Stimulated activated naive CD8-positive, alpha-beta T cell treated with anti-CD3 and anti-CD28 coated beads, Interleukin-15, Interleukin-2, amounts not matched to agents 100 U/mL and 50 U/mL, for 24 hours (primary cell): ENCODE measurements at regions not wholly inside any gene's neighbourhood (a gene's known extent, or its start where the extent isn't known, plus 50 kb on each side); places are given as distances from the start of the nearest gene placed in this dataset.
"Not testable (repeated sequence)": the region's sequence is repeated elsewhere in the genome, so short reads cannot be mapped to it uniquely, and the experiment has no call there.

Source experiments
- ATAC-seq: fragments of 150-1000 bp; cut with Tn5 transposase; one replicate; pipeline ENCODE4 v1.10.0; 2021
- DNase-seq: peaks from one replicate; pipeline ENCODE4 v3.0.0; 2021

DNA sequence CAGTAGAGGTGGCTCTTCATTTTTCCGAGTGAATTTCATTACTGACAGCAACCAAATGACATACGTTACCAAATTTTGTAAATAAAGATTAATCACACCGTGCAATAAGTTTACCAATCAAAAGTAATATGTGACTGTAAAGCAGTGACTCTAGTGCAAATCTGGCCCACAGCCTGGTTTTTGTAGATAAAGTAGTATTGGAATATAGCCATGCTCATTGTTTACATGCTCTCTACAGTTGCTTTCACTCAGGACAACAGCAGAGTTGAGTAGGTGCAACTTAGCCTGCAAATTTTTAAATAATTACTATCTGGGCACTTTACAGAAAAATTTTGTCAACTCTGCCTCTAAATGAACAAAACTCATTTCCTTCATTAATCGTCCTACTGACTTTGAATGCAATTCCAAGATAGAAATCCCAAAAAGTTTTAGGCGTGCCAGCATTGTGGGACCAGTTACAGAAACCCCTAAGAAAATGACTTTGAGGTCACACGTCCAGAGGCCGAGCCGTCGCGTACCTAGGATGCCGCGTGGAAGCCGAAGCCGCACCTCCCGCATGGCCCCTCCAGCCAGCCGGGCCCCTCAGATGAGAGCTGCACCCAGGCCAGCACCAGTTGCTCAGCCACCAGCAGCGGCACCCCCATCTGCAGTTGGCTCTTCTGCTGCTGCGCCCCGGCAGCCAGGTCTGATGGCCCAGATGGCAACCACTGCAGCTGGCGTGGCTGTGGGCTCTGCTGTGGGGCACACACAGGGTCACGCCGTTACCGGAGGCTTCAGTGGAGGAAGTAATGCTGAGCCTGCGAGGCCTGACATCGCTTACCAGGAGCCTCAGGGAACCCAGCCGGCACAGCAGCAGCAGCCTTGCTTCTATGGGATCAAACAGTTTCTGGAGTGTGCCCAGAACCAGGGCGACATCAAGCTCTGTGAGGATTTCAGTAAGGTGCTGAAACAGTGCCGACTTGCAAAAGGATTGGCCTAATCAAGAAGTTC, 180.7 kb upstream of the TLE4 start:
- ATAC-seq = no peak
- DNase-seq = no peak

DNA sequence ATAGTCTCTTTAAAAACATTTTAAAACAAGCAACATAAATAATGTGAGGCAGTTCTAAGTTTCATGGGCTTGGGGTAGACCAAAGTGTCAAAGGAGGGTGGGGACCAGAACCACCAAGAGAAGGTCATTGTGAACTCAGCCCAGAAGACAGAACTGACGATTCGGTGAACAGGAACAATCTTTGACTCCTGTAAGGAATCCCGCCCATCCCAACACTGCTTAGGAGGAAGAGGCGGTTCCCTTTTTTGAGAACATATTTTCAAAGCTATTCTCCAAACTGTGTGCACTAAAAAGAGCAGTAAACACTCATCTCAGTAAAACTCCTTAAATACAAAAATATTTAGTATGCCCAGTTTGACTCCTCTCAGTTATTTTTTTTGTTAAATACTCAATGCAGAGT, 176.5 kb upstream of the TLE4 start:
- DNase-seq (no peak), ATAC-seq (no peak)

GRCh38 chr9:79395755-79396154, 176.0 kb upstream of the TLE4 start:
- no peak for DNase-seq
- ATAC-seq = no peak

DNA sequence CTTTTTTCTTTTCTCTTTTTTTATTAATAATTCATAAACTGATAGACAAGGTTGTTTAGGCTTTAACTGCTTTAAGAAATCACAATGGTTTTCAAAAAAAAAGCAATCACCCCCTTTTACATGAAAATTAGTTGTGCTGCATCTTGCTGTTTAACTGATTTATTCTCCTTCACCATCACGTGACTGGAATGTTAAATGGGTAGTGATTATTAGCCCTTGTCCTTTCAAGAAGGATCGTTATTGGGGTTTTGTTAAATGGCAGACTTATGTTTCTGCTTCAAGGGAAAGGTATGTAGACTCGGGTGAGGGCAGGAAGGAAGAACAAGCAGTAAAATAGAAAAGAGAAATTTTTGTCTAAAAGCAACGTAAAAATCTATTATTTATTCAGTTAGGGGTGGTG, 175.6 kb upstream of the TLE4 start:
- DNase-seq = no peak
- ATAC-seq = no peak

DNA sequence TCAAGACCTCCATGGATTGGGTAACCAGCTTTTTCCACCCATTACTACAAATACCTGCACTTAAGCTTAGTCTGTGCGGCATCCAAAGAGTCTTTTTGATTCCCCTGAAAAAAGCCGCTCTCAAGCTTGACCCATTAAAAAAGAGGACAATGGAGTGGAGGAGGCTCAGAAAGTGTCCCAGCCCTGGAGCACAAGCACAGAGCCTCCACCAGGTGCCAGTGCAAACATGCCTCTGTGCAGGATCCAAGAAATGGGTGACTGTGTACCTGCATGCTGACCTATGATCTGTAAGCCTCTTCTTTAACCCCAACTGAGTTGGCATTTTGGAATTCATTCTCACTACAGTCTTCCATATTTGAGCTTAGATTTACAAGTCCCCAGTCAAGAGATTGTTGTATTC, 168.3 kb upstream of the TLE4 start:
- DNase-seq = peak; percentile 5
- no peak for ATAC-seq

DNA sequence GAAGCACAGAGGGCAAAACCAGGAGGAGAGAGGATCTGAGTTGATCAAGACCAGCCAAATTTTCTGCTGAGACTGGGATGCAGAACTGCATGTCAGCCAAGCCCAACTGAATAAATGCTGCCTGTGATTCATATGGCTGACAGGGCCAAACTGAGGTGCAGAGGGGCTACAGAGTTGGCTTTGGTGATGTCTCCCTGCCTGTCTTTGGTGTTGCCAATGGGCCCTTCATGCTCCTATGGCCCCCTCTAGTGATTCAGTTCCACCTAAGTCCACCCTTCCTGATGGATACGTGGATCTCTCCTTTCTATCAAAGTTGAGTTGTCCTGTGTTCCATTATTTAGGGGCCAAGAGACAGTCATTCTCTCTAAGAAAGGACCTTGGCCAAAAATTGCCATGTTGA, 163.6 kb upstream of the TLE4 start:
- no peak for DNase-seq
- no peak for ATAC-seq

DNA sequence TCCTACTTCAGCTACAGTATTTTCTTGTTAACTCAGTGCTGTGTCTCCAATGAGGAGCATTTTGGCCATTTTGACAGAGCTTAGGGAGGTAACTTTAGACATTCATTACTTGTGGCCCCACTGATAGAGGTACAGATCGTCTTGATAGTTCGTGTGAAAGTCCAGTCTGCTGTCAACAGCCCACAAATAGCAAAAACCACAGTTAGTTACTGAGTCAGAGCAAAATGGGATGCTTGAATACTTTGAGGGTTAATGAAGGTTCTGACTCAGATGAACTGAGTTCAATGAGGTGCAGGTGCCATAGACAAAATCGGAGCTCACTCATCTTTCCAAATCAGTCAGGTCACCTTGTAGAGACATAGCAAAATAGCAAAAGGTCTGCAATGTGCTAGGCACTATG, 163.1 kb upstream of the TLE4 start:
- ATAC-seq (no peak), DNase-seq (no peak)

- ATAC-seq (no peak), DNase-seq (no peak)
Measured at GRCh38 chr9:79409182-79409823, 162.5 kb upstream of the TLE4 start.

DNA sequence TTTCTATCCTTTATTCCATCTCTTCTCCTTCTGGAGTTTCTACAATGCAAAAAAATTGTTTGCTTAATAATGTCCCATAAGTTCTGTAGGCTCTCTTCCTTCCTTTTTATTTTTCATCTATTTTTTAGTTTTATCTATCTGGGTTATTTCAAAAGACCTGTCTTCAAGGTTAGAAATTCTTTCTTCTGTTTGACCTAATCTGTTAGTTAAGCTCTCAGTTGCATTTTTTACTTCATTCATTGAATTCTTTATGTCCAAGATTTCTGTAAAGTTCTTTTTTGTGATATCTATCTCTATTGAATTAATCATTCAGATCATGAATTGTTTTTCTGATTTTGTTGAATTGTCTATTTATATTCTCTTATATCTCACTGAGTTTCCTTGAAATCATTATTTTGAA, 145.9 kb upstream of the TLE4 start:
- DNase-seq (no peak), ATAC-seq (no peak)

GRCh38 chr9:79428422-79428821, 143.3 kb upstream of the TLE4 start:
- ATAC-seq (no peak), DNase-seq (no peak)

GRCh38 chr9:79430619-79431018, 141.1 kb upstream of the TLE4 start:
- ATAC-seq (no peak), DNase-seq (no peak)

DNA sequence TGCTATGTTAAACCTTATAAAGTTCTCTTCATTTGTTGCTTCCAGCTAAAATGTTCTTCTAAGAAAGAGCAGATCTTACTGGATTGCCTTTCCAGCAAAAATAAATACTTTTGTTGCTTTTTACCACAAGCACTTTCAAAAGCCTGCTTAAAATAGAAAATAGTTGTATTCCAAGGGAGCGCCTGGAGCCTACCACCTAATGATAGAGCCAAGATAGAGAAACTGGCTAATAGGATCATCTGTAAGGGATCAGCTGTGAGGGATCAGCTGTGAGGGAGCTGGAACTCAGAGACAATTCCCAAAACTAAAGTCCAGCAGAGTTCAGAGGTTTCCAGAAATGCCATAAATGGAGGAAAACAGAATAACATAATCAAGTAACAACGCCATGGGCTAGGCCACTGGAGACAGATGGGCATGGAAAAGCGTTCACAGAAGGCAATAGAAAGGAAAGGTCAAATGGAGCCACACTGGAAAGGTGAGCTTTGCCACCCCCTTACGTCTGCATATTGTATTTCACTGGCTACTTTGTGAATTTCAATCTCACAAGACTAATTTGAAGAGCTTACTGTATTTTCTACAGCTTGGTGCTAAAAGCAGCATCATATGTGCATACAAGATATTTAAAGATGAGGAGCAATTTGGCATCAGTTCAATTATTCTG, 140.6 kb upstream of the TLE4 start:
- no peak for DNase-seq

DNA sequence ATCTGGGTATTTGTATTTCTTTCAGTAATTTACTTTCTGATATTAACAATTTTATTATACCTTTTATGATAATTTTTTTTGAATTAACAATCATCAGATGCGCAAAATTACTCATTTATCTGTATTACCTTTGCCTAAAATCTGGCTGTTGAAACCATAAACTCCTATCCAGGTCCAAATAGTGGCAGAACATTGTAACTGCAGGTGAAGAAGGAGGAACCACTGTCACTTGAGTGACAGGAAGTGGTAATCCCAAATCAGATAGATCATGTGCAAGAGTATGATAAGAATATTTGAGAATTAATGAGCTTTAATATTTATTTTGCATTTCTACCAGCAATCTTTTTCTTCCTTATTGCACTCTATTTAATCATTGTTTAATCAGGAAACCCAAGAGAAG, 139.3 kb upstream of the TLE4 start:
- DNase-seq (no peak), ATAC-seq (no peak)

More for the DNA sequence above, 140.6 kb upstream of the TLE4 start:
- ATAC-seq = no peak

GRCh38 chr9:79433703-79434102, 138.1 kb upstream of the TLE4 start:
- no peak for DNase-seq
- no peak for ATAC-seq

GRCh38 chr9:79439221-79439620, 132.5 kb upstream of the TLE4 start:
- peak; percentile 16 for DNase-seq
- not testable (repeated sequence) for ATAC-seq

DNA sequence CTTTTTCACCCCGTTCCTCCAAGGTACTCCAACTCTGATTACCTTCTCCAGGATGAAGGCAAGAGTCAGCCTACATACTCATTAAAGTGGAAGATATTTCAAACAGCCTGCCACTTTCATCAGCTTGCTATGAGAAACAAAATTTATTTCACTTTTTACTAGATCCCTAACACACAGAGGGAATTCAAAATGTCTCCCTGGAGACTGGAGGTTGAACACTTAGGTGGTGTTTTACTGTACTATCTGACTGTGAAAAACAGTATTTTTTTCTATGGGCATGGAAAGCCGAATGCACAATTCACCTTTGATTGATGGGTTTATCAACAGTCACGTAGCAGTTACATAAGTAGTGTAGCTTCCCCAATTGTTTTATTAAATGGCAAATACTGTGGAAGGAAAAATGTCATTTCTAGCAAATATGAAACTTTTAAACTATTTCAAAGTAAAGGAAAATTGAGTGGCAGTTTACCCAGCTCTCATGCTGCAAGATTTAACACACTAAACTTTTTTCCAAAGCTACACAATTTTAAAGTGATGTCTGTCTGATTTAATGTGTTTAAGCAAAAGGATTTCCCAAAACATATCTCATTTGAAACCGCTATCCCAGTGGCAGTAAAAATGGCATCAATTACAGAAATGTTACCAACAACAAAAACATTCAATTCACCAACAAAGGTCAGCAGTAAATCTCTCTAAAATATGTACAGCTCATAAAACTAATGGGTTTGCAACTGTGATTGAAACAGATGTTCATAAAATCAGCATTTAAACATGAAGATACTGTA, 125.0 kb upstream of the TLE4 start:
- DNase-seq (no peak), ATAC-seq (no peak)

DNA sequence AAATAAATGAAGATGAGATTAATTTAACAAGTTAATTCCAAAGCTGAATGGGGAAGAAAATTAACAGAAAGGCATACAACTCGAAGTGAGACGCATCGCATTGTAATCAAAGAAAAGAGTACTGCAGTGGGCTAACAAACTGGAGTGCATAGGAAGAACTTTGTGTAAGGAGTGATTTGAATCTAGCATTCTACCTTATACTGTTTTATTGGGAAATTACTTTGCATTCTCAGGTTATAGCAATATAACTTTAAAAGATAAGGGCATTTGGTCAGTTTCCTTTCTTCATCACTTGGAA, 124.5 kb upstream of the TLE4 start:
- DNase-seq = no peak
- no peak for ATAC-seq

GRCh38 chr9:79447762-79448161, 124.0 kb upstream of the TLE4 start:
- ATAC-seq = no peak

DNA sequence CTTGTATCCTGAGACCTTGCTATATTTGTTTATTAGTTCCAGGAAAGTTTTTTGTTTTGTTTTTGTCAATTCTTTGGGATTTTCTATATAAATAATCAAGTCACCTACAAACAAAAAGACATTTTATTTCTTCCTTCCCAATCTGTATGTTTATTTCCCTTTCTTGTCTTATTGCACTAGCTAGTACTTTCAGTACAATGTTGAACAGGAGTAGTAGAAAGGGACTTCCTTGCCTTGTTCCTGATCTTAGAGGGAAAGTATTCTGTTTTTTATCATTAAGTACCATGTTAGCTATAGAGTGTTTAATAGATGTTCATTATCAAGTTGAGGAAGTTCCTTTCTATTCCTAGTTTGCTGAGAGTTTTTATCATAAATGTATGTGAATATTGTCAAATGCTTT, 119.5 kb upstream of the TLE4 start:
- DNase-seq (no peak), ATAC-seq (no peak)

More at GRCh38 chr9:79447762-79448161, 124.0 kb upstream of the TLE4 start:
- DNase-seq = no peak

- ATAC-seq = no peak
- DNase-seq = no peak
Measured at GRCh38 chr9:79461712-79462111, 110.1 kb upstream of the TLE4 start.

GRCh38 chr9:79465156-79465555, 106.6 kb upstream of the TLE4 start:
- DNase-seq = no peak
- ATAC-seq = no peak

- no peak for DNase-seq
- ATAC-seq = no peak
Measured at GRCh38 chr9:79469164-79469563, 102.6 kb upstream of the TLE4 start.
